ENCODE measurements at regions not wholly inside any gene's neighbourhood (a gene's known extent, or its start where the extent isn't known, plus 50 kb on each side); places are given as distances from the start of the nearest gene placed in this dataset.

GRCh38 chr15:35229085-35229484 is 144.0 kb upstream of the NANOGP8 start:
- H4K5ac ChIP-seq (ENCODE audit: low read depth, low read length) = no peak overlapping the region
- dilution Hi-C loops (cut with HindIII; ENCODE audit: low sequenced_read_pairs, unreplicated experiment) = no loop called here
- H3K14ac ChIP-seq (replicated peaks; ENCODE audit: low read depth, low read length) = no peak overlapping the region
- H3K9me3 ChIP-seq (ENCODE audit: control insufficient read depth, insufficient read depth, low read length) = no peaks in the 10 kb centered on the region
- no peak overlapping the region for H3K56ac ChIP-seq (ENCODE audit: extremely low read depth, insufficient read depth, low read length)
- no peak overlapping the region for H3K4me3 ChIP-seq (ENCODE audit: insufficient read depth, low read depth, low read length)
- H3K23ac ChIP-seq (ENCODE audit: low read depth, low read length) = no peak overlapping the region
- H2AK9ac ChIP-seq (replicated peaks; ENCODE audit: low read depth, low read length, poor library complexity) = no peak overlapping the region
- no peak overlapping the region for H2BK120ac ChIP-seq (ENCODE audit: low read depth, low read length)
- ChIA-PET POLR2A (ENCODE audit: unreplicated experiment) (no interaction called here), CTCF (no interaction called here)
- no peak overlapping the region for H3K18ac ChIP-seq (ENCODE audit: low read depth, low read length)
- DNase-seq = no peak
- no peak overlapping the region for H4K91ac ChIP-seq (ENCODE audit: insufficient read depth, low read depth, low read length)
- H2BK15ac ChIP-seq (ENCODE audit: low read depth, low read length) = no peak overlapping the region
- TF ChIP-seq MXI1 (IDR thresholded peaks at IDR 0.05; ENCODE audit: borderline replicate concordance, low read depth, low read length) (no peak), RAD21 (IDR thresholded peaks at IDR 0.05; ENCODE audit: low read length) (no peak), CEBPB (IDR thresholded peaks at IDR 0.05; ENCODE audit: low read depth, low read length) (no peak), RFX5 (IDR thresholded peaks at IDR 0.05; ENCODE audit: low read depth, low read length) (no peak), MAZ (IDR thresholded peaks at IDR 0.05; ENCODE audit: borderline replicate concordance, low read depth, low read length) (no peak), NFE2L2 (IDR thresholded peaks at IDR 0.05; ENCODE audit: low read depth, low read length) (no peak), CHD1 (IDR thresholded peaks at IDR 0.05; ENCODE audit: low read depth, low read length) (no peak), SMC3 (IDR thresholded peaks at IDR 0.05; ENCODE audit: low read depth, low read length) (no peak), MAFK (IDR thresholded peaks at IDR 0.05; ENCODE audit: low read depth, low read length) (no peak)
- H3K4me2 ChIP-seq (ENCODE audit: low read depth, low read length) = no peak overlapping the region
- no peak overlapping the region for H4K8ac ChIP-seq (ENCODE audit: low read depth in 2 of 2, low read length in 2 of 2)
- no peak overlapping the region for H3K4ac ChIP-seq (ENCODE audit: low read depth, low read length)
- no CpG with 5 or more reads among the region's 3 CpGs for WGBS, 2 experiments (ENCODE audit: extremely low coverage in 2 of 2, insufficient read length in 1 of 2)
- intact Hi-C loops (cut with micrococcal nuclease) = no loop called here
- no peaks in the 10 kb centered on the region for H3K9me1 ChIP-seq (ENCODE audit: insufficient read depth, low read length)
- no peak overlapping the region for H2AK5ac ChIP-seq (ENCODE audit: low read depth, low read length)
- no peak overlapping the region for H2BK20ac ChIP-seq (ENCODE audit: low read depth, low read length)
- in situ Hi-C loops (cut with MboI; ENCODE audit: low sequenced_read_pairs) = no loop called here
- no peak overlapping the region for H2BK5ac ChIP-seq (ENCODE audit: low read depth, low read length, poor library complexity, severe bottlenecking)
- H3K27me3 ChIP-seq (ENCODE audit: control insufficient read depth, insufficient read depth, low read length) = no peaks in the 10 kb centered on the region
- no peak overlapping the region for H2AFZ ChIP-seq (replicated peaks; ENCODE audit: low read length, poor library complexity)
- no peak for ATAC-seq (ENCODE audit: low read depth)
- no peaks in the 10 kb centered on the region for H3K4me1 ChIP-seq (ENCODE audit: control insufficient read depth, insufficient read depth, low read length)
- no peaks in the 10 kb centered on the region for H3K36me3 ChIP-seq (ENCODE audit: control insufficient read depth, insufficient read depth, low read length)
- H3K79me1 ChIP-seq (ENCODE audit: low read depth in 1 of 2, low read length in 2 of 2) = no peaks in the 10 kb centered on the region
- no peaks in the 10 kb centered on the region for H4K20me1 ChIP-seq (ENCODE audit: insufficient read depth, low read length)
- BruUV-seq (replicated peaks) = no TSS peak
- no peak overlapping the region for H3K9ac ChIP-seq (ENCODE audit: low read depth, low read length)
- no peak overlapping the region for H3K27ac ChIP-seq (ENCODE audit: insufficient read depth, low read length)
